ENCODE measurements at regions not wholly inside any gene's neighbourhood (a gene's known extent, or its start where the extent isn't known, plus 50 kb on each side); places are given as distances from the start of the nearest gene placed in this dataset.
"Not testable (repeated sequence)": the region's sequence is repeated elsewhere in the genome, so short reads cannot be mapped to it uniquely, and the experiment has no call there.

DNA sequence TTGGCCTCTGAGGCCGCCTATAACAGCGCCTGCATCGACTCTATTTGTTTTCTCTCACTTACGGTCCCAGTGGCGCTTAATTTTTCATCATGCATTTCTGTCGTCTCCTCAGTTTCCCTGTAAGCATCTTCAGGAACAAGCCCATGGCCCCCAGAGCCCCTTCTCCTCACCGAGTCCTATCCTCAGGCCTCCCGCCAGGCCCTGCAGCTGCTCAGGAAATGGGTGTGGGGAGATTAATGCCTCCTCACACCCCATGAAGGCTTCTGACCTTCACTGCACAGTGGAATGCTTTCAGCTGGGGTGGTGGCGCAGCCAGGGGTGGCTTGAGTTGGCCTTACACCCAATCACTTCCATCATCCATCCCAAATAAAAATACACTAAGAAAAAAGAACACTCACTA lies 260.4 kb downstream of the FAM43A start:
- no peak for DNase-seq (ENCODE audit: low read depth in 2 of 2)

DNA sequence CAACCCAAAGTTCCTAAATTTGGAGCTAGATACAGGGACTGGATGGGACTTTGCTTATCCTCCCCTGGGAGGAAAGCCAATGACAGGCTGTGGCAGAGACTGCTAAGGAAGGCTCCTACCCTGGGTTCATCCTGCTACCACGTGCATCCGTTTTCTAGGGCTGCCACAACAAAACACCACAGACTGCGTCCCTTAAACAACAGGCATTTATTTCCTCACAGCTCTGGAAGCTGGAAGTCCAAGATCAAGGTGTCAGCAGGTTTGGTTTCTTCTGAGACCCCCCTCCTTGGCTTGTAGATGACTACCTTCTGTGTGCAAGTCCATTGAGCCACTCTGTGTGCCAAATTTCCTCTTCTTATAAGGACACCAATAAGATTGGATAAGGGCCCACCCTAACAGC lies 263.9 kb downstream of the FAM43A start:
- DNase-seq (ENCODE audit: low read depth in 2 of 2): no peak

DNA sequence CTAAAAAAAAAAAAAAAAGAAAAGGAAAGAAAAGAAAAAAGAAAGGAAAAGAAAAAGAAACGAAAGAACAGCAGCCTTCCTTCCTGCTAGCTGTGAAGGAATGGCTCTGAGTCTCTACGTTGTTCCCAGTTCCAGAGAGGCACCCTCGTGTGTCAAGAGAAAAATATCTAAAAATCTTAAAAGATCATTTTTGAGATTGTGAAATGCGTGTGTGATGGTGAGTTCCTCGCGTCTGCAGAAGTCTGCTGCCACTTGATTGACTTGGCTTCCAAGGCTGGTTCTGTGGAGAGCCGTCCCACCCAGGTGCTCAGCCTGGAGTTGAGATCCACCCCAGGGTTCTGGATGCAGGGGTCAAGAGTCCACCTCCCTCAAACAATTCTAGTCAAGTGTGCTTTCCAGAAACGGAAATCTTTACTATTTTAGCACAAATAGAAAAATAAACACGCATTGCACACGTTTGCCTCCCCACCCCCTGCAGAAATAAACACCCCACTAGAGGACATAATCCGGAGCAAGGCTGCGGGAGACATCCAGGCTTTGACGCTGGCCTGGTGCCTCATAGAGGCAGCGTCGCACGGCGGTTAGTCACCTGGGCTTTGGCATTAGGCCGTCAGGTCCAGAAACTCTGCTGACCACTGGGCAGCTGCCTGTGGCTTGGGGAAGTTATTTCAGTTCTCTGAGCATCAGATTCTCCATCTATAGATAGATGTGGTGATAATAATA lies 265.4 kb downstream of the FAM43A start:
- no peak for DNase-seq (ENCODE audit: low read depth in 2 of 2)

DNA sequence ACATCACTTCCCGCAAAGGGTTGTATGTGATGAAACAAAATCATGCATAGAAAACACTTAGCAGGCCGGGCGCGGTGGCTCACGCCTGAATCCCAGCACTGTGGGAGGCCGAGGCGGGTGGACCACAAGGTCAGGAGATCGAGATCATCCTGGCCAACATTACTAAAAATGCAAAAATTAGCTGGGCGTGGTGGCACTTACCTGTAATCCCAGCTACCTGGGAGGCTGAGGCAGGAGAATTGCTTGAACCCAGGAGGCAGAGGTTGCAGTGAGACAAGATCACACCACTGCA lies 265.9 kb downstream of the FAM43A start:
- DNase-seq (ENCODE audit: low read depth in 2 of 2): not testable (repeated sequence)

DNA sequence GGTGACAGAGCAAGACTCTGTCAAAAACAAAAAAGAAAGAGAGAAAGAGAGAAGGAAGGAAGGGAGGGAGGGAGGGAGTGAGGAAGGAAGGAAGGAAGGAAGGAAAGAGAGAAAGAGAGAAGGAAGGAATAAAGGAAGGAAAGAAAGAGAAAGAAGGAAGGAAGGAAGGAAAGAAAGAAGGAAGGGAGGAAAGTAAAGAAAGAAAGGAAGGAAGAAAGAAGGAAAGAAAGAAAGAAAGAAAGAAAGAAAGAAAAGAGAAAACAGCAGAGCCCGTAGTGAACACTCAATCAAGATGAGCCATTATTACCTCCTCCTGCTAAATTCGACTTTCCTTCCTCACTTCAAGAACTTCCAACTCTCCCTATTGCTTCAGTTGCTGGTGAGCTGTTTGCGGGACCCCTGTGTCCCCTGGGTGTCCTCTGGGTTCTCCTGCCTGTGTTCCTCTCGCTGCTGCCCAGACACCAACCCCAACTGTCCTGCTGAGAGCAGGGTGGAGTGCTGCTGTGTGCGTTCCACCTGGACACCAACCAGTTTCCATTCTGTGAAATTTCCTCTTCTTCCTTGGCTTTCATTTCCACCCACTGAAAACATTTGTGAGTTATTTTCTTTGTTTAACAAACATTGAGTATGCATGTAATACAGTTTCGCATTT lies 266.4 kb downstream of the FAM43A start:
- no peak for DNase-seq (ENCODE audit: low read depth in 2 of 2)

DNA sequence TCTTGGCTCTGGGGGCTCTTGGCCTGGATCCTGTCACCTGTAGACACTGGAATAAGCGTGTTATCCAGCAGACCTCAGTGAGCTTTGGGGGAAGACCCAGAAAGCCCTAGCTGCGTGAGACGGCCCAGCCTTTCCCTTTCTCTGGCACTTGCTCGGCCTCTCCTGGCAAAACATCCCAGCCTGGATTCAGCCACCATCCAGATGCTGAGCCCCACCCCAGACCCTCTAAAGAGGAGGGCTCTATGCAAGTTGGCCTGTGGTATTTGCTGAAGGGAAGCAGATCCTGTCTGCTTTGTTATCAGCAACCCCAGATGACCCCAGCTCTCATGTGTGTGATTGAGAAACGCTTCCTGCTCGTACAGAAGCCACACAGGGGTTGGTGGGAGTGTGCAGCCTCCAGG lies 267.2 kb downstream of the FAM43A start:
- no peak for DNase-seq (ENCODE audit: low read depth in 2 of 2)

DNA sequence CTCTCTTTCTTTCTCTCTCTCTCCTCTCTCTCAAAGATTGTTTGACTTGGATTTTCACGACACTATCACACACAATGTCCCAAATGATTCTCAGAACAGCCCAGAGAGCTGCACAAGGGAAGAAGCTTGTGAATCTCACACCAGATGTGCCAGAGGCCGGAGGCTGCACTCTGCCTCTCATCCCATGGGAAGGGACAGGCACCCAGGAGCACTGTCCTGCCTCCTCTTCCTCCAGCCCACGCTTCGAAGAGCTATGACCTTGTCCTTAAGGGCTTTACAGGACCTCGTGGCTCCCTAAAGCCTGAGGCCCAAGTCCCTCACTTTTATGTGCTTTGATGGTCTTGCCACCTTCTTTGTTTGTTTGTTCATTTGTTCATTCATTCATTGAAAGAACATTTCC lies 267.6 kb downstream of the FAM43A start:
- DNase-seq (ENCODE audit: low read depth in 2 of 2): no peak

DNA sequence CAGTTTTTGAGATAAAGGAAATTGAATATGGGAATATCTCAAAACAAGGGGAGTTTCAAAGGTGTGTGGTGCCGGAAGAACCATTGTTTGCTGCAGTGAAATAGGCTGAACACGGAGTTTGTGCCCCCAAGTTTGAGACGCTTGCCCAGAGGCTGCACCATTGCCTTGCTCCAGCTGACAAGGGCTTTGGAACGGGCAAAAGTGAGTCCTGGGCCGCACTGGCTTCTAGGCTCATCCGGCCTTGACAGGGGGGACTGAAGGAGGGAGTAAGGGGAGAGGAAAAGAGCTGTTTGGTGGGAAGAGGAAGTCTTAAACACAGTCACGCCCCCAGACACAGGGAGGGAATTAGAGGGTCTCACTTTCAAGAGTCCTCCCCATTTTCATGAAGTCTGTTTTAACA lies 269.9 kb downstream of the FAM43A start:
- no peak for DNase-seq (ENCODE audit: low read depth in 2 of 2)

DNA sequence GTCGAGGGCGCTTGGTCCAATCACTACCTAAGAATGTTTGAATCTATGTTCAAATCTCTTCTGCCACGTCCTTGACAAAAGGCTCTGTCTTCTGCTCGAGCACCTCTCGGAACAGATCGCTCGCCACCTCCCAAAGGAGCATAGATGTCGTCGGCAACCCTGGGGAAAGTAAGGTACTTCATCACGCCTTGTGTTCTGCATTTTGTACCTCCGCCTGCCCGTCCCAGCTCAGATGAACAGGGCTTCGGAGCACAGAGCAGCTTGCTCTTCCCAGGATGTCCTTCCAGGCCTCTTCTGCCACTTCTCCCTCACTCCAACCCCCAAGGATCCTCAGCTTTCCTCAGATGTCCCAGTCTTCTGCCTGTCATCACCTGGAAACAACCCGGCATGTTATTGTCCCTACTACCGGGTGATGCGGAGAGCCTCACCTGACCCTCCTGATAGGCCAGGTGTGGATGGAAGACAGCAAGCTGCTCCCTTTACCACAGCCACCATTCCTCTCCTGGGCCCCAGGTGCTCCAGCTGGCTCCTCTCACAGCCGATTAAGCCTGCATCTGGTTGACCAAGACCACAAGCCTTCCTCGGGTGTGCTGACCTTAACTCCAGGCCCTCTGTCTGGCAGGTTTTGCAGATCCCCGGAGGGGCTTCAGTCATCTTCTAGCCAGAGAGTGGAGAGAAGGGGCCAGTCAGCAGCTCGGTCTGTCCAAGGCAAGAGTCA lies 270.5 kb downstream of the FAM43A start:
- DNase-seq (ENCODE audit: low read depth in 2 of 2): no peak

DNA sequence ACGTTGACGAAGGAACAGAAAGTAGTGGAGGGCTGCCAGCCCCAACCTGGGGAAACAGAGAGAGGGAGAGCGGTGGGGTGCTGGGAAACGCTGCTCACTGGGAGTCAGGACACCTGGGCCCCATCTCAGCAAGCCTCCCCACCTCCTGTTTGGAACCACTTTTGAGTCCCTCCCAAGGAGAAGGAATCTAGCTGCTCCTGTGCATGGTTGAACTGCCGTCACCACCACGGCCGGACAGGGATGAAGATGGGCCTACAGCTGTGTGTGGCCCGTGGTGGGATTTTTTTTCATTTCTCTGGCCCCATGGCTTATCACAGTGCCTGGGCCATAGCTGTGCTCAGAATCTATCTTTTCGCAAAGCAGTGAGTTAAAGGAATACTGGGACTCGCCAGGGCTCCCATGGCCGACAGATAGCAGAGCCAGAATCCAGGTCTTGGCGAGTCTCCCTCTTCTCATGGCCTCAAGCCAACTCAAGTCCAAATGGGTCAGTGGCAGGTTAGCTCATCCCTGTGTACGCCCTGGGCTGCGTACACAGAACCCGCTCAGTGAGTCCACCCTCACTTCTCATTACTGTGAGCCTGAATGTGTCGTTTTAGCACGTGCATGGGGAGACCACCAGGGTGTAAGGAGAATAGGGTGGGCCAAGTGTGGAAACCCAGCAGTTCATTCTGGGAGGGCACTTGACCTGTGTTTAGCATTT lies 271.2 kb downstream of the FAM43A start:
- DNase-seq (ENCODE audit: low read depth in 2 of 2): no peak

DNA sequence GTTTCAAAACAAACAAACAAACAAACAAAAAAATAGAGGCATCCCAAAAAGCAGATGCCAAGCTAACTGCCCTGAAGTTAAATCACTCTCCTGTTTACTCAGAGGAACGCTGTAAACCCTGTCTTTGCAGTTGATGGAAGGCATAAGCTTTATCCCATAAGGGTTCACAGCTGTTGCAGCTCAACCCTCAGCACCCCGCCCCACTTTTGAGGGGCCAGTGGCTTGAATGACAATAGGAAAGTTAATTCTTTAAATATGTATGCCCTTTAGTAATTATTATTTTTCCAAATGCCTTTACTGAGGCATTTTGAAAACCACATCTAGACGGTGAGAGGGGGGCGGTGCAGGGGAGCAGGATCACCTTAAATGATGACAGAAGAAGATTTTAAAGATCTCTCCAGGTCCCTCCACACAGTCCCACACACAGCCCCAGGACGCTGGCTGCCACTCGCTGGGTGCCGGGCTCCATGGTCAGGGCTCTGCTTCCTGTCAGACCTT lies 272.1 kb downstream of the FAM43A start:
- DNase-seq (ENCODE audit: low read depth in 2 of 2): no peak

DNA sequence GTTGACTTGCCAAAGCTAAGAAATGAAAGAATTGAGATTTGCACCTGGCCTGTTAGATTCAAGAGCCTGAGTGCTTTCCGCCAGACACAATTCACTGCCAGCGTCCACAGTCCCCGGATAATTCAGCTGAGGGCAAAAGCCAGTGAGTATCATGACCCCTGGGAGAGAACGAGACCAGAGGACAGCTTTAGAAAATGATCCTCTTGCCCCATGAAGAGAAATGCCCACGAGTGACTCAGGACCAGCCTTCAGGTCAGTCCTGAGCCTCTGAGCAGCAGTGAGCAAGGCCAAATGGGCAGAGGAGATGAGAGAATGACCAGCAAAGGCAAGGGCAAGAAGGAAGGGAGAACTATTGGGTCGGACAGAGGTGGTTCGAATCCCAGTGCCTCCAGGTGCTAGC lies 273.5 kb downstream of the FAM43A start:
- no peak for DNase-seq (ENCODE audit: low read depth in 2 of 2)

DNA sequence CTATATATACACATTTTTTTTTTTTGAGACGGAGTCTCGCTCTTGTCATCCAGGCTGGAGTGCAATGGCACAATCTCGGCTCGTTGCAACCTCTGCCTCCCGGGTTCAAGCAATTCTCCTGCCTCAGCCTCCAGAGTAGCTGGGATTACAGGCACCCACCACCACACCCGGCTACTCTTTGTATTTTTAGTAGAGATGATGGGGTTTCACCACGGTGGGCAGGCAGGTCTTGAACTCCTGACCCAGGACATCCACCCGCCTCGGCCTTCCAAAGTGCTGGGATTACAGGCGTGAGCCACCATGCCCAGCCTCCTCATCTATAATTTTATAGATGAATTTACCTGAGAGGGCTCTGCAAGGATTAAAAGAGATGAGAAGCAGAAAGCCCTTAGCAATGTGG lies 274.0 kb downstream of the FAM43A start:
- not testable (repeated sequence) for DNase-seq (ENCODE audit: low read depth in 2 of 2)

DNA sequence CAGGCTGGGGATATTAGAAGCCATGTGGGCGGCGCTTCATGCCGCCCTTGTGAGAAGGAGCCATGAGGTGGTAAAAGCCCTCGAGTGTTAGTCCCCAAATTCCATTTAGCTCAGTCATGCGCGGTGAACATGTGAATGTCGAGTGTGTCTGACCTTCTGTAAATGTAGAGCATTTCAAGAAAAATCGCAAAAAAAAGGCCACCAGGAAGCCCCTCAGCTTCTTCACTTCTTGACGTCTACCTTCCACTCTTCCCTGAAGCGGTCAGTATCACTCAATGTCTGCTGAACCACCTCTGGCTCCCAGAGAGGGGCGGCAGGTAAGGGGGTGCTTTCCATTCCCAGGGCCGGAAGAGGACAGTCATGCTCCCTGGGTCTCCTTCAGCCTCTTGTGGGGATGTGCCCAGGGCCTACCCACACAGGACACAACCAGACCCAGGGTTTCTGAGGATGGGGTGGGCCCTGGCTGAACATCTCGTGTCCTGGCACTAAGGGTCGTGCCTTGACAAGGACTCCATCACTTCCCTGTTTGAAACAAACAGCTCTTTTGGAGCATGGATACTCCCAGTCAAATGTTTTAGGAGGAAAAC lies 274.9 kb downstream of the FAM43A start:
- no peak for DNase-seq (ENCODE audit: low read depth in 2 of 2)

DNA sequence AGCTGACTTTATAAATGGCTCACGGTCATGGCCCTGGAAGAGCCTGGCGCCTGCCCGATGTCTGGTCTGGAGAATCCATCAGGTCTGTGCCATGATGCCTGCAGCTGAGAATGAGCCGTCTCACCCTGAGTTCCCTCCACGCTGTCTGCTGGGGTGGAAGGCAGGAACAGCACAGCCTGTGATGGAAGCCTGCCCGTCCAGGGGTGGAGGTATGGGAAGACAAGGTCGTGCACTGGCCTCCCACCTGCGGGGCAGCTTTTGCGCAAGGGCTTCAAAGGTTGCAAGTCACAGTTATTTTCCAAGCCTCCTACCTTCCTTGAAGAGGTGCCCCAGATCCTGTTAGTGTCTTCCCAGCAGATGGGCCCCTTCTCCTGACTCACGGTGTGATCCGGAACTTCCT lies 275.5 kb downstream of the FAM43A start:
- DNase-seq (ENCODE audit: low read depth in 2 of 2): no peak

DNA sequence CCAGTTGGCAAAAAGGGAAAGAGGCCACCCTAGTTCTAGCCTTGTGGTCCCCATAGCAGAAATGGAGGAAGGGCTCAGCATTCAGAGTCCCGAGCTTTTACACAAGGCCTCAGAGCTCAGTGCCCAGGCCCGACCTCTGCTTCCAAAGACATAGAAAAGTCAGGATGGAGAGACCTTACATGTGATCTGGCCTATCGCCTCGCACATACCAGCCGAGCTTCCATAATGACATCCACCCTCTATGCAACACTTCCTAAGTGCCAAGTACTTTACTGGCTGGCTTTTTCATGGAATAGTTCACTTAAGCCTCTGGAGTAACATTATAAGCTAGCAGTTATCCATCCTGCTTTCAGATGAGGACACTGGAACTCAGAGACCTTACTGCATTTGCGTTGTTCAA lies 275.9 kb downstream of the FAM43A start:
- DNase-seq (ENCODE audit: low read depth in 2 of 2): no peak

DNA sequence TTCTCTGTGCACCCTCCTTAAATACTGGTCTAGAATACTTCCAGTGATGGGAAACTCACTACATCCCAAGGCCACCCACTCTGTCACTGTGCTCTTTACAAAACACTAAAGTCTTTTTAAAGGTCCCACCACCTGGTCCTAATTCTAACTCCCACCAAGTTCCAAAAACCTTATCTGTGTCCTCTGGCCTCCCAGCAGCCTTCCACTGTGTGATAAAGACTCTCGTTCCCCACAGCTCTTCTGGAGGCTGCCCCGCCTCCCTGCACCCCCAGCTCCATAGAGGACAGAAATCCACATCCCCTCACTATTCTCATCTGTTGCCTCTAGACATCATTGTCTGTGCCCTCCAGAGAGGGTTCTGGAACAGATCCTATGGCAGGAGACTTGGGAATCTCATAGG lies 276.4 kb downstream of the FAM43A start:
- no peak for DNase-seq (ENCODE audit: low read depth in 2 of 2)

DNA sequence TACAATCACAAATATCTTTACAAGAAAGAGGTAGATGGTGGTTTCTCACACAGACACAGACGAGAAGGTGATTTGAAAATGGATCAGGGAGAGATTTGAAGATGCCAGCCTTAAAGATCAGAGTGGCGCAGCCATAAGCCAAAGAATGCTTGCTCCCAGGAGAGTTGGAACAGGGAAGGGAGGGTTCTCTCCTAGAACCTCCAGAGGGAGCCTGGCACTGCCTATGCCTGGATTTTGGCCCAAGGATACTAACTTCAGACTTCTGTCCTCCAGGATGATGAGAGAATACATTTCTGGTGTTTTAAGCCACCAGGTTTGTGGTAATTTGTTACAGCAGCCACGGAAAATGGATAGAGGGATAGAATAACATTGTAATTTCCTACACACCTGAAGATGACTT lies 279.1 kb downstream of the FAM43A start:
- no peak for DNase-seq (ENCODE audit: low read depth in 2 of 2)

DNA sequence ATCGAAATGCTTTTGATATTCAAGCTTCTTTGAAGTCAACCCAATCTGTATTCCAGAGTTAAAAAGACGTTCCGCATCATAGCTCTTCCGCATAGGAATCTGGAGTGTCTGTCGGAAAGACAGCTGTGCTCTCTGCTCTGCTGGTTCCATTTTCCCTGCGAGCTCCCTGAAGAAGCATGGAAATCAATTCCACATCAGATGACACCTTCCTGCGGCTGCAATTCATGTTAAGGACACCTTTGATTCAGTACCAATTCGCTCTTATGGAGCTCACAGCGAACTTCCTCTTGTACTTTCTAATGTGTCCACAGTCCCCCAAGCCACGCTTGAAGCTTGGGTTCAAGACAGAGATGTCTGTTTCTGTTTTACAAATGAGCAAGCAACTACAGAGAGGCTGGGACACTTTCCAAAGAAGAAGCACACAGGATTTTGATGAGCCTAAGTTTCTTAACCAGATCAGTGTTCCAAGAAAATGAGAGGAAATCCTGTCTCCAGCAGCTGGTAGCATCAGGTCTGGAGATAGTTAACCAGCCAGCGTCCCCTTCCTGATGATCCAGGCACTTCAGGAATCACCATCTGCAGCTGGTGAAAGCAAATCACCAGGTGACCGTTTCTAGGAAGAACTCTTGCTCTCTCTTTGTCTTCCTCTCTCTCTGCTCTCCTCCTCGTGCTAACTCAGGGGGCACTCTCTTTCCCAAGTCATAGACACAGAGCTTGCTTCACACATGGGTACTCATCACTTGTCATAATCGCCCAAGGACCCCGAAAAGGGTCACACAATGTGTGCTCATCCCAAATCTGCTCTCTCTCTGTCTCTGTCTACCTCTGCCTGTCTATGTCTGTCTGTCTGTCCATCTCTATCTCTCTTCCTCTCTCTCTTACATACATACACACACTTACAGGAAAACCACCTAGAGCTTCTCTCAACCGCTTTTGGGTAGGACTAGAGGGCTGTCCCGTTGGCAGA lies 281.8 kb downstream of the FAM43A start:
- no peak for DNase-seq (ENCODE audit: low read depth in 2 of 2)

DNA sequence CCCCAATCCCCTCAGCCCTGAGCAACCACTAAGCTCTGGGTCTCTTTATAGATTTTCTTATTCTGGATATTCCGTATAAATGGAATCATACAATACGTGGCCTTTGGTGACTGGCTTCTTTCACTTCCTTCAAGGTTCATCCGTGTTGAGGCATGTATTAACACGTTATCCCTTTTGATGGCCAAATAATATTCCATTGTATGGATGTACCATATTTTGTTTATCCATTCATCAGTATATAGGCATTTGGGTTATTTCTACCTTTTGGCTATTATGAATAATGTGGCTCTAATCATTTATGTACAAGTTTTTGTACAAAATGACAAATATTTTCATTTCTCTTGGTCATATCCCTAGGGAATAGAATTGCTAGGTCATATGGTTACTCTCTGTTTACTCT lies 284.4 kb downstream of the FAM43A start:
- no peak for DNase-seq (ENCODE audit: low read depth in 2 of 2)

DNA sequence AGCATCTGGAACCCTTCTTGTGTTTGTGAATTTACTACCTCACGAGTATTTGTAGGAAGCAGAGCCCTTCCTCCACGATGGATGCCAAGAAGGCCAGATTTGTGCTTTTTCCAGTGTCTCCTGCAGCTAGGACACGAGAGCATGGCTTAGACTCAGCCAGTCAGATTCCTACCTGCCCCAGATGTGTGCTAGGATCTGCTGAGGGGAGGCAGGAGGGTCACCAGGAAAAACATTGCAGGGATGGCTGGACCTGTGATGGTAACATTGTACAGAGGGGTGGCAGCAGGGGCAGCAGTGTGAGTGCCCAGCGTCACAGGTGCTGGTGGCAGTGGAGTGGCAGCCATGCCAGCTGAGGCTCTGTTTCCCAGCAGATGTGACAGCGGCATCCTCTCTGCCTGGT lies 285.3 kb downstream of the FAM43A start:
- no peak for DNase-seq (ENCODE audit: low read depth in 2 of 2)
